Endodermal cell (in vitro differentiated cells): ENCODE measurements at regions not wholly inside any gene's neighbourhood (a gene's known extent, or its start where the extent isn't known, plus 50 kb on each side); places are given as distances from the start of the nearest gene placed in this dataset.

Experiments used
- DNase-seq: peaks from one replicate; pipeline ENCODE4 v3.0.0-alpha.2; 2017
- H3K27ac ChIP-seq: 2 replicates; pipeline ENCODE4 v1.5.1; 2013; ENCODE audit warnings: mild to moderate bottlenecking, low read depth, low read length, moderate library complexity
- H3K27me3 ChIP-seq: 2 replicates; pipeline ENCODE4 v1.6.1; 2013; ENCODE audit warnings: mild to moderate bottlenecking, low read length, moderate library complexity; ENCODE audit not compliant: insufficient read depth, control insufficient read depth, poor library complexity, severe bottlenecking
- H3K36me3 ChIP-seq: 2 replicates; pipeline ENCODE4 v1.7.0; 2013; ENCODE audit warnings: mild to moderate bottlenecking, low read length, moderate library complexity; ENCODE audit not compliant: control insufficient read depth, insufficient read depth
- H3K4me1 ChIP-seq: one replicate; pipeline ENCODE4 v1.7.0; 2013; ENCODE audit warnings: low read length; ENCODE audit not compliant: control insufficient read depth, insufficient read depth
- H3K4me3 ChIP-seq: 2 replicates; pipeline ENCODE4 v1.5.1; 2013; ENCODE audit warnings: mild to moderate bottlenecking, low read length, moderate library complexity
- H3K9ac ChIP-seq: 2 replicates; pipeline ENCODE4 v1.6.1; 2013; ENCODE audit warnings: mild to moderate bottlenecking, low read length, moderate library complexity; ENCODE audit not compliant: poor library complexity, severe bottlenecking; ENCODE audit errors: extremely low read depth
- H3K9me3 ChIP-seq: 2 replicates; pipeline ENCODE4 v1.6.1; 2013; ENCODE audit warnings: mild to moderate bottlenecking, low read length, moderate library complexity; ENCODE audit not compliant: control insufficient read depth
- H3K27ac Mint-ChIP-seq: 2 replicates; pipeline ENCODE4 v1.8.0; 2020; ENCODE audit warnings: mixed read lengths
- H3K27me3 Mint-ChIP-seq: 2 replicates; pipeline ENCODE4 v1.8.0; 2021; ENCODE audit warnings: mild to moderate bottlenecking, mixed read lengths; ENCODE audit not compliant: insufficient read depth
- H3K36me3 Mint-ChIP-seq: 2 replicates; pipeline ENCODE4 v1.8.0; 2020; ENCODE audit warnings: low read depth, mixed read lengths
- H3K4me1 Mint-ChIP-seq: 2 replicates; pipeline ENCODE4 v1.8.0; 2020; ENCODE audit warnings: mixed read lengths
- H3K4me3 Mint-ChIP-seq: 2 replicates; pipeline ENCODE4 v1.8.0; 2020; ENCODE audit warnings: mild to moderate bottlenecking, moderate library complexity, mixed read lengths
- H3K9me3 Mint-ChIP-seq: 2 replicates; pipeline ENCODE4 v1.8.0; 2020; ENCODE audit warnings: mild to moderate bottlenecking, mixed read lengths
- WGBS, 2 experiments: methylation state at CpG; one replicate each; pipeline versions ENCODE4 v1.1.5 to v1.1.7; 2013; ENCODE audit warnings: missing lambda C conversion rate in 2 of 2, mixed read lengths in 1 of 2; ENCODE audit not compliant: insufficient coverage in 1 of 2, insufficient read length in 1 of 2; 5-methylcytosine and 5-hydroxymethylcytosine counted together
- TF ChIP-seq, protein P1 (sequence below): fragments of 200-600 bp; sonication (generic); conservative IDR thresholded peaks from 2 replicates; pipeline ENCODE4 v1.5.0; 2021; ENCODE audit warnings: antibody characterized with exemption, mild to moderate bottlenecking

DNA sequence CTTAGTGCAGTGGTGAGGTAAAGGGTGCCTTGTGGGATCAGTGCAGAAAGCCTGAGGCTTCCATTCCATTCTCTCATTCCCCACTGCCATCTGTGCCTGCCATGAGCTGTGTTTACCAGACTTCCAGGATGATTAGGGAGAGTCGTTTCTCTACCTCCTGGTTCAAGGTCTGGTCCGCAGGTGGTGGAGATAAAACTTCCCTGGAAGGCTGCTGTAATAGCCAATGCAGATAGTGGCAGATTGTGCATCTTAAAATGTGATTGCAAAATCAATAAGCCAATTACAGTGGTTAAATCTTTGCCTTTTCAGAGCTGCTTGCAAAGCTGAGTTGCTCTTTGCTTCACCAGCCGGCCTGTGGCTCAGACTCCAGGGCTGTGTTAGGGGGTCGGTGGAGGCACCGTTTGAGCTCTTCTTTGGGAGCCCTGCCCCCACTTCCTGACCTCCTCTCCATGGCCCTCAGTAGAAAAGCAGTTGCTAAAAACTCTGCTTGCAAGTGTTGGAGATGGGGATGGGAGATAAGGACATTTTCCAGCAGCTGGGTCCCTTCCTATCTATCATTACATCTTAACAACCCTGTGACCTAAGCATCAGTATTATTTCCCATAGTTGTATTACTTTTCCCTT is 95.2 kb upstream of the HS6ST1 start:
- H3K9me3 Mint-ChIP-seq = peaks cover 16% of the 10 kb centered on the region
- peaks cover 3% of the 10 kb centered on the region for H3K27me3 Mint-ChIP-seq
- Histone ChIP-seq H3K27ac (no peak overlapping the region), H3K4me3 (no peak overlapping the region), H3K36me3 (no peaks in the 10 kb centered on the region), H3K9me3 (peaks cover 11% of the 10 kb centered on the region), H3K9ac (no peak overlapping the region), H3K4me1 (peaks cover 12% of the 10 kb centered on the region), H3K27me3 (no peaks in the 10 kb centered on the region)
- DNase-seq = peak; percentile 76
- TF ChIP-seq, protein P1, sequence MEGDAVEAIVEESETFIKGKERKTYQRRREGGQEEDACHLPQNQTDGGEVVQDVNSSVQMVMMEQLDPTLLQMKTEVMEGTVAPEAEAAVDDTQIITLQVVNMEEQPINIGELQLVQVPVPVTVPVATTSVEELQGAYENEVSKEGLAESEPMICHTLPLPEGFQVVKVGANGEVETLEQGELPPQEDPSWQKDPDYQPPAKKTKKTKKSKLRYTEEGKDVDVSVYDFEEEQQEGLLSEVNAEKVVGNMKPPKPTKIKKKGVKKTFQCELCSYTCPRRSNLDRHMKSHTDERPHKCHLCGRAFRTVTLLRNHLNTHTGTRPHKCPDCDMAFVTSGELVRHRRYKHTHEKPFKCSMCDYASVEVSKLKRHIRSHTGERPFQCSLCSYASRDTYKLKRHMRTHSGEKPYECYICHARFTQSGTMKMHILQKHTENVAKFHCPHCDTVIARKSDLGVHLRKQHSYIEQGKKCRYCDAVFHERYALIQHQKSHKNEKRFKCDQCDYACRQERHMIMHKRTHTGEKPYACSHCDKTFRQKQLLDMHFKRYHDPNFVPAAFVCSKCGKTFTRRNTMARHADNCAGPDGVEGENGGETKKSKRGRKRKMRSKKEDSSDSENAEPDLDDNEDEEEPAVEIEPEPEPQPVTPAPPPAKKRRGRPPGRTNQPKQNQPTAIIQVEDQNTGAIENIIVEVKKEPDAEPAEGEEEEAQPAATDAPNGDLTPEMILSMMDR = no peak
- H3K4me1 Mint-ChIP-seq = peaks cover 25% of the 10 kb centered on the region
- no peaks in the 10 kb centered on the region for H3K36me3 Mint-ChIP-seq
- no peak overlapping the region for H3K4me3 Mint-ChIP-seq
- 21 to 35% methylated on average over 3 to 5 of the region's 5 CpGs for WGBS, 2 experiments
- peak overlapping the region; percentile 81 for H3K27ac Mint-ChIP-seq

- H3K4me3 ChIP-seq = no peak overlapping the region
- Mint-ChIP-seq H3K4me1 (peaks cover 25% of the 10 kb centered on the region), H3K27me3 (peaks cover under 1% of the 10 kb centered on the region), H3K4me3 (no peak overlapping the region), H3K27ac (peak overlapping the region; percentile 81), H3K9me3 (peaks cover 18% of the 10 kb centered on the region), H3K36me3 (peaks cover under 1% of the 10 kb centered on the region)
- WGBS, 2 experiments = 80 to 84% methylated on average over 3 of the region's 3 CpGs
- DNase-seq = peak; percentile 78
- no peaks in the 10 kb centered on the region for H3K27me3 ChIP-seq
- peaks cover 12% of the 10 kb centered on the region for H3K4me1 ChIP-seq
- H3K36me3 ChIP-seq = no peaks in the 10 kb centered on the region
- no peak overlapping the region for H3K27ac ChIP-seq
- TF ChIP-seq, protein P1 = no peak
- H3K9ac ChIP-seq = no peak overlapping the region
- H3K9me3 ChIP-seq = peaks cover 12% of the 10 kb centered on the region
These were observed 95.7 kb upstream of the HS6ST1 start for GRCh38 chr2:128414351-128414750.

DNA sequence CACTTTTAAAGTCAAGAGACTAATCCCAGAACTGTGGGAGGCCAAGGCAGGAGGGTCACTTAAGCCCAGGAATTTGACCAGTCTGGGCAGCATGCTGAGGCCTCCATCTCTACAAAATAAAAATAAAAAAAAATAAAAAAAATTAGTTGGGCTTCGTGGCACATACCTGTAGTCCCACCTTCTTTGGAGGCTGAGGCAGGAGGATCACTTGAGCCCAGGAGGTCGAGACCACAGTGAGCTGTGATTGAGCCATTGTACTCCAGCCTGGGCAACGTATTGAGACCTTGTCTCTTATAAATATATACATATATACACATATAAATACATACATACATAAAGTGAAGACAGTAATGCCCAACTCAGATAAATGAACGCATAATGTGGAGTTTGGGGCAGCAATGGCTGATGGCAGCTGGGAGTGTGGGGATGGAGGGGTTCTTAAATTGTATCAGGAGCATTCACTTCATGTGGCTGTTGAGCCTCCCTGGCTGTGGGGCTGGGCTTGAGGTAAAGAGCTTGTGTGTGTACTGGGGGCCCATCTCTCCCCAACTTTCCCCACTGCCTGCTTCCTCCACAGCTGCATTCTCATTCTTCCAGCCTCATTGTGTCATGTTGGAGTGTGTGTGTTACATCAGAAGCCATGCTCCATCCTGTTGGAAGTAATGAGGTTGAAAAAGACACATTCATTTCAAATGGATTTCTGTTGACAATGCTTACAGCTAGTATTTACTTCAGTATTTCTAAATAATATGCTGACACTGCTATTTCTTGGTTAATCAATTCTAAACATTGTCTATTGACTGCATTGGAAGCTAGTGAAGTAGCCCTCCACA is 96.5 kb upstream of the HS6ST1 start:
- Mint-ChIP-seq H3K4me1 (peaks cover 25% of the 10 kb centered on the region), H3K9me3 (peaks cover 26% of the 10 kb centered on the region), H3K4me3 (no peak overlapping the region), H3K36me3 (peaks cover 5% of the 10 kb centered on the region), H3K27ac (no peak overlapping the region), H3K27me3 (peaks cover 8% of the 10 kb centered on the region)
- WGBS, 2 experiments = 95 to 100% methylated on average over 1 to 3 of the region's 4 CpGs
- TF ChIP-seq, protein P1 = no peak
- Histone ChIP-seq H3K9me3 (peaks cover 20% of the 10 kb centered on the region), H3K4me1 (peaks cover 12% of the 10 kb centered on the region), H3K27ac (no peak overlapping the region), H3K36me3 (no peaks in the 10 kb centered on the region), H3K9ac (no peak overlapping the region), H3K27me3 (no peaks in the 10 kb centered on the region), H3K4me3 (no peak overlapping the region)
- peak; percentile 27 for DNase-seq
